ENCODE measurements at regions not wholly inside any gene's neighbourhood (a gene's known extent, or its start where the extent isn't known, plus 50 kb on each side); places are given as distances from the start of the nearest gene placed in this dataset.

GRCh38 chr3:15899388-15899787 is 101.6 kb upstream of the ANKRD28 start (continued):
- TF ChIP-seq, protein P1, sequence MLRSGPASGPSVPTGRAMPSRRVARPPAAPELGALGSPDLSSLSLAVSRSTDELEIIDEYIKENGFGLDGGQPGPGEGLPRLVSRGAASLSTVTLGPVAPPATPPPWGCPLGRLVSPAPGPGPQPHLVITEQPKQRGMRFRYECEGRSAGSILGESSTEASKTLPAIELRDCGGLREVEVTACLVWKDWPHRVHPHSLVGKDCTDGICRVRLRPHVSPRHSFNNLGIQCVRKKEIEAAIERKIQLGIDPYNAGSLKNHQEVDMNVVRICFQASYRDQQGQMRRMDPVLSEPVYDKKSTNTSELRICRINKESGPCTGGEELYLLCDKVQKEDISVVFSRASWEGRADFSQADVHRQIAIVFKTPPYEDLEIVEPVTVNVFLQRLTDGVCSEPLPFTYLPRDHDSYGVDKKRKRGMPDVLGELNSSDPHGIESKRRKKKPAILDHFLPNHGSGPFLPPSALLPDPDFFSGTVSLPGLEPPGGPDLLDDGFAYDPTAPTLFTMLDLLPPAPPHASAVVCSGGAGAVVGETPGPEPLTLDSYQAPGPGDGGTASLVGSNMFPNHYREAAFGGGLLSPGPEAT (IDR thresholded peaks at IDR 0.05; ENCODE audit: low read depth): no peak
- TF ChIP-seq TBL1XR1 (IDR thresholded peaks at IDR 0.05; ENCODE audit: low read depth, low read length) (no peak), BRCA1 (IDR thresholded peaks at IDR 0.05; ENCODE audit: low read depth, low read length) (no peak), EGR1 (IDR thresholded peaks at IDR 0.05; ENCODE audit: borderline replicate concordance in 1 of 2, low read depth in 2 of 2, low read length in 2 of 2) (no peak), CBFB (IDR thresholded peaks at IDR 0.05; ENCODE audit: low read depth) (no peak)

GRCh38 chr3:15903164-15903563 is 105.4 kb upstream of the ANKRD28 start:
- H3K4me1 ChIP-seq (ENCODE audit: control insufficient read depth, insufficient read depth, low read length): no peaks in the 10 kb centered on the region
- no peak overlapping the region for H3K9ac ChIP-seq (ENCODE audit: control insufficient read depth, insufficient read depth, low read length)
- TF ChIP-seq RB1 (IDR thresholded peaks at IDR 0.05; ENCODE audit: borderline replicate concordance): no peak
- no peak for TF ChIP-seq SMC3 (IDR thresholded peaks at IDR 0.05; ENCODE audit: borderline replicate concordance, low read length)
- TF ChIP-seq DPF2 (IDR thresholded peaks at IDR 0.05): no peak
- TF ChIP-seq ZNF207 (IDR thresholded peaks at IDR 0.05; ENCODE audit: borderline replicate concordance): no peak
- no peak for TF ChIP-seq EED (IDR thresholded peaks at IDR 0.05; ENCODE audit: low read depth)
- TF ChIP-seq MYB (IDR thresholded peaks at IDR 0.05; ENCODE audit: borderline replicate concordance, low read depth, low read length): no peak
- no peak for TF ChIP-seq YBX1 (IDR thresholded peaks at IDR 0.05)
- no peak for TF ChIP-seq POU2F2 (IDR thresholded peaks at IDR 0.05; ENCODE audit: borderline replicate concordance, low read depth, low read length)
- no peak for TF ChIP-seq ATF7 (IDR thresholded peaks at IDR 0.05; ENCODE audit: low read depth)
- TF ChIP-seq SIX5 (IDR thresholded peaks at IDR 0.05; ENCODE audit: low read depth, low read length, severe bottlenecking): no peak
- TF ChIP-seq ZNF217 (IDR thresholded peaks at IDR 0.05): no peak
- no peak for TF ChIP-seq LARP7 (IDR thresholded peaks at IDR 0.05)
- TF ChIP-seq HCFC1 (IDR thresholded peaks at IDR 0.05; ENCODE audit: low read length): no peak
- TF ChIP-seq MTA2 (IDR thresholded peaks at IDR 0.05; ENCODE audit: low read depth): no peak
- TF ChIP-seq ZNF687 (IDR thresholded peaks at IDR 0.05): no peak
- TF ChIP-seq ASH2L (IDR thresholded peaks at IDR 0.05; ENCODE audit: borderline replicate concordance, low read depth): no peak
- no peak for TF ChIP-seq RUNX3 (IDR thresholded peaks at IDR 0.05; ENCODE audit: low read length)
- no peak for TF ChIP-seq IKZF1 (conservative IDR thresholded peaks at IDR 0.05)
- no peak for ATAC-seq
- RAD21 ChIA-PET (ENCODE audit: unreplicated experiment): no interaction called here
- H3K79me2 ChIP-seq (ENCODE audit: control insufficient read depth, insufficient read depth, low read length): no peaks in the 10 kb centered on the region
- H3K27me3 ChIP-seq (replicated peaks in 1 of 2; ENCODE audit: control insufficient read depth in 2 of 2, insufficient read depth in 2 of 2, low read length in 1 of 2): no peaks in the 10 kb centered on the region
- in situ Hi-C loops (cut with MboI): no loop called here
- CTCF ChIA-PET: no interaction called here
- no peaks in the 10 kb centered on the region; the same call in 2 of the 3 replicates for H3K9me3 ChIP-seq (replicated peaks; ENCODE audit: control insufficient read depth, insufficient read depth, low read length)
- no peak for FAIRE-seq
- H4K20me1 ChIP-seq (ENCODE audit: control insufficient read depth, insufficient read depth): no peaks in the 10 kb centered on the region
- H3K4me3 ChIP-seq: no peak overlapping the region
- no TSS peak for BruUV-seq (replicated peaks)
- no peaks in the 10 kb centered on the region for H3K36me3 ChIP-seq (ENCODE audit: control insufficient read depth in 2 of 2, insufficient read depth in 2 of 2, low read length in 1 of 2)
- no peak overlapping the region for H3K27ac ChIP-seq (ENCODE audit: control insufficient read depth, insufficient read depth)
- intact Hi-C loops (cut with micrococcal nuclease; ENCODE audit: unreplicated experiment): no loop called here
- POLR2A ChIA-PET: no interaction called here
- SMC1A ChIA-PET (ENCODE audit: uncharacterized antibody, unreplicated experiment): interaction anchor here (0.5 kb wide), 1 partner anchor 1873 kb away, joined by 3 read pairs; no protein-coding TSS in a partner anchor
- WGBS (ENCODE audit: insufficient coverage, insufficient replicate concordance, low lambda C conversion rate, missing lambda C conversion rate): 14% methylated on average over 3 of the region's 3 CpGs
- H3K4me2 ChIP-seq (ENCODE audit: control insufficient read depth, insufficient read depth): no peak overlapping the region
- no peak for DNase-seq (ENCODE audit: low read depth, low spot score)
- no peak overlapping the region for H2AFZ ChIP-seq (ENCODE audit: control insufficient read depth, low read depth, low read length)

Data from GM12878 (cell line).